ENCODE measurements at regions not wholly inside any gene's neighbourhood (a gene's known extent, or its start where the extent isn't known, plus 50 kb on each side); places are given as distances from the start of the nearest gene placed in this dataset.

- DNase-seq (ENCODE audit: low spot score) = no peak
- no peak overlapping the region for H3K4me2 ChIP-seq (ENCODE audit: low read length)
- no peaks in the 10 kb centered on the region for H3K9me3 ChIP-seq (ENCODE audit: low read length)
- CTCF ChIA-PET (ENCODE audit: unreplicated experiment) = no interaction called here
- H3K36me3 ChIP-seq (ENCODE audit: insufficient read depth, low read length) = no peaks in the 10 kb centered on the region
- intact Hi-C loops (cut with micrococcal nuclease; ENCODE audit: unreplicated experiment) = no loop called here
- no peaks in the 10 kb centered on the region for H4K20me1 ChIP-seq (ENCODE audit: insufficient read depth, low read length)
- no peaks in the 10 kb centered on the region for H3K9me2 ChIP-seq (ENCODE audit: insufficient read depth, low read length)
- H3K4me3 ChIP-seq (ENCODE audit: low read depth, low read length, poor library complexity, severe bottlenecking) = no peak overlapping the region
- no peaks in the 10 kb centered on the region for H3K4me1 ChIP-seq (ENCODE audit: insufficient read depth, low read length, poor library complexity, severe bottlenecking)
- no TSS peak for BruUV-seq (replicated peaks)
- no peak overlapping the region for H3K27ac ChIP-seq (ENCODE audit: low read depth, low read length, poor library complexity, severe bottlenecking)
- H2AFZ ChIP-seq (ENCODE audit: low read length) = no peak overlapping the region
- POLR2A ChIA-PET = no interaction called here
- no peaks in the 10 kb centered on the region for H3K79me2 ChIP-seq (ENCODE audit: insufficient read depth, low read depth, low read length)
- TF ChIP-seq EZH2phosphoT487 (IDR thresholded peaks at IDR 0.05; ENCODE audit: borderline replicate concordance, low read depth, low read length) (no peak), CTCF (conservative IDR thresholded peaks at IDR 0.05; ENCODE audit: low read length) (no peak)
Observed at GRCh38 chr1:239840790-239841189, 250.9 kb upstream of the FMN2 start.

GRCh38 chr1:239841631-239842030 lies 250.1 kb upstream of the FMN2 start:
- ChIA-PET POLR2A (no interaction called here), CTCF (ENCODE audit: unreplicated experiment) (no interaction called here)
- intact Hi-C loops (cut with micrococcal nuclease; ENCODE audit: unreplicated experiment) = no loop called here

GRCh38 chr1:239843541-239843940 lies 248.1 kb upstream of the FMN2 start:
- no peaks in the 10 kb centered on the region for H3K9me3 ChIP-seq (ENCODE audit: low read length)
- no peaks in the 10 kb centered on the region for H3K36me3 ChIP-seq (ENCODE audit: insufficient read depth, low read length)
- no peak for DNase-seq (ENCODE audit: low spot score)
- no peaks in the 10 kb centered on the region for H3K9me2 ChIP-seq (ENCODE audit: insufficient read depth, low read length)
- H3K4me1 ChIP-seq (ENCODE audit: insufficient read depth, low read length, poor library complexity, severe bottlenecking) = no peaks in the 10 kb centered on the region
- H3K27ac ChIP-seq (ENCODE audit: low read depth, low read length, poor library complexity, severe bottlenecking) = no peak overlapping the region
- no peak overlapping the region for H3K4me2 ChIP-seq (ENCODE audit: low read length)
- H2AFZ ChIP-seq (ENCODE audit: low read length) = no peak overlapping the region
- H3K79me2 ChIP-seq (ENCODE audit: insufficient read depth, low read depth, low read length) = no peaks in the 10 kb centered on the region
- ChIA-PET POLR2A (interaction anchor here (0.7 kb wide), 2 partner anchors 28 to 398 kb away, joined by 3 to 5 read pairs; no protein-coding TSS in a partner anchor), CTCF (ENCODE audit: unreplicated experiment) (no interaction called here)
- TF ChIP-seq CTCF (conservative IDR thresholded peaks at IDR 0.05; ENCODE audit: low read length) = no peak
- TF ChIP-seq EZH2phosphoT487 (IDR thresholded peaks at IDR 0.05; ENCODE audit: borderline replicate concordance, low read depth, low read length) = no peak
- intact Hi-C loops (cut with micrococcal nuclease; ENCODE audit: unreplicated experiment) = no loop called here
- no peaks in the 10 kb centered on the region for H4K20me1 ChIP-seq (ENCODE audit: insufficient read depth, low read length)
- H3K4me3 ChIP-seq (ENCODE audit: low read depth, low read length, poor library complexity, severe bottlenecking) = no peak overlapping the region
- no TSS peak for BruUV-seq (replicated peaks)

More at GRCh38 chr1:239841631-239842030, 250.1 kb upstream of the FMN2 start:
- Histone ChIP-seq H2AFZ (ENCODE audit: low read length) (no peak overlapping the region), H3K9me3 (ENCODE audit: low read length) (no peaks in the 10 kb centered on the region), H3K27ac (ENCODE audit: low read depth, low read length, poor library complexity, severe bottlenecking) (no peak overlapping the region), H3K9me2 (ENCODE audit: insufficient read depth, low read length) (no peaks in the 10 kb centered on the region), H3K36me3 (ENCODE audit: insufficient read depth, low read length) (no peaks in the 10 kb centered on the region), H3K4me1 (ENCODE audit: insufficient read depth, low read length, poor library complexity, severe bottlenecking) (no peaks in the 10 kb centered on the region), H3K4me2 (ENCODE audit: low read length) (no peak overlapping the region), H3K4me3 (ENCODE audit: low read depth, low read length, poor library complexity, severe bottlenecking) (no peak overlapping the region), H3K79me2 (ENCODE audit: insufficient read depth, low read depth, low read length) (no peaks in the 10 kb centered on the region), H4K20me1 (ENCODE audit: insufficient read depth, low read length) (no peaks in the 10 kb centered on the region)
- TF ChIP-seq EZH2phosphoT487 (IDR thresholded peaks at IDR 0.05; ENCODE audit: borderline replicate concordance, low read depth, low read length) (no peak), CTCF (conservative IDR thresholded peaks at IDR 0.05; ENCODE audit: low read length) (no peak)
- BruUV-seq (replicated peaks) = no TSS peak
- DNase-seq (ENCODE audit: low spot score) = no peak

All from OCI-LY7 (cell line).